ENCODE measurements at regions not wholly inside any gene's neighbourhood (a gene's known extent, or its start where the extent isn't known, plus 50 kb on each side); places are given as distances from the start of the nearest gene placed in this dataset.
"Not testable (repeated sequence)": the region's sequence is repeated elsewhere in the genome, so short reads cannot be mapped to it uniquely, and the experiment has no call there.

DNA sequence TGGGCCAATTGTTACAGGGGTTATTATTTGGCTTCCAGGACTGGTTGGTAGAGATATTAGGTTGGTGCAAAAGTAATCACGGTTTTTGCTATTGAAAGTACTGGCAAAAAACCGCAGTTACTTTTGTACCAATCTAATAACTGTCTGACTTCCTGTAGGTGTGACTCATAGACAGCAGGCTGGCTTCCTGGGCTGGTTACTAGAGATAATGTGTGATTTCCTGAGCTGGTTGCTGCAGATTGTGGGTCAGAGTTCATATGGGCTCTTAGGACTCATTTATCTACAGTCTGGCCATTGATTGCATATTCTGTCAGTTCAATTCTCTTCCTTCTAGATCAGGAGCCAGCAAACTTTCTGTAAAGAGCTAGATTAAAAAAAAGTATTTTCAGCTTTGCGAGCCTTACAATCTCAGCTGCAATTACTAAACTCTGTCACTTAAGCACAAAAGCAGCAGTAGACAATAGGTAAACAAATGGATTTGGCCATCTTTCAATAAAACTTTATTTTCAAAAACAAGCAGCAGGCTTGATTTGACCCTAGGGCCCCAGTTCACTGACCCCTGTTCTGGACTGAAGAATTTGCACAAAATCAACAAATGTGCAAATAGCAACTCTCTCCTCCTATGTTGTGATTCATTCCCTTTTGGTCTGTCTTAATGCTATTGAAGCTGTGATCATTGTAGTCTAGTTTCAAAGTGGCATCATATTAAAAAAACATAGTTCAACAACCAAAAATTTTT is 50.8 kb upstream of the BOD1L1 start:
- no peak for DNase-seq

- DNase-seq, result no peak
Observed at GRCh38 chr4:13681570-13681969, 54.0 kb upstream of the BOD1L1 start.

GRCh38 chr4:13694256-13694655 is 66.7 kb upstream of the BOD1L1 start:
- no peak for DNase-seq

- DNase-seq, result no peak
Observed at GRCh38 chr4:13698296-13698695, 70.8 kb upstream of the BOD1L1 start.

DNA sequence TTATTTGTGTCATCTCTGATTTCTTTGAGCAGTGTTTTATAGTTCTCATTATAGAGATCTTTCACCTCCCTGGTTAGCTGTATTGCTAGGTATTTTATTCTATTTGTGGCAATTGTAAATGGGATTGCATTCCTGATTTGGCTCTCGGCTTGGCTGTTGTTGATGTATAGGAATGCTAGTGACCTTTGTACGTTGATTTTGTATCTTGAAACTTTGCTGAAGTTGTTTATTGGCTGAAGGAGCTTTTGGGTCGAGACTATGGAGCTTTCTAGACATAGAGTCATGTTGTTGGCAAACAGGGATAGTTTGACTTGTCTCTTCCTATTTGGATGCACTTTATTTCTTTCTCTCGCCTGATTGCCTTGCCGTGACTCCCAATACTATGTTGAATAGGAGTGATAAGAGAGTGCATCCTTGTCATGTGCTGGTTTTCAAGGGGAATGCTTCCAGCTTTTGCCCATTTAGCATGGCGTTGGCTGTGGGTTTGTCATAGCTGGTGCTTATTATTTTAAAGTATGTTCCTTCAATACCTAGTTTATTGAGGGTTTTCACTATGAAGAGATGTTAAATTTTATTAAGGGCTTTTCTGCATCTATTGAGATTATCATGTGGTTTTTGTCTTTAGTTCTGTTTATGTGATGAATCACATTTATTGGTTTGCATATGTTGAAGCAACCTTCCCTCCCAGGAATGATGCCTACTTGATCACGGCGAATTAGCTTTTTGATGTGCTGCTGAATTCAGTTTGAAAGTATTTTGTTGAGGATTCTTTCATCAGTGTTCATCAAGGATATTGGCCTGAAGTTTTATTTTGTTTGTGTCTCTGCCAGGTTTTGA is 72.7 kb upstream of the BOD1L1 start:
- DNase-seq, result no peak

- not testable (repeated sequence) for DNase-seq
Observed at GRCh38 chr4:13700858-13701140, 73.3 kb upstream of the BOD1L1 start.

DNA sequence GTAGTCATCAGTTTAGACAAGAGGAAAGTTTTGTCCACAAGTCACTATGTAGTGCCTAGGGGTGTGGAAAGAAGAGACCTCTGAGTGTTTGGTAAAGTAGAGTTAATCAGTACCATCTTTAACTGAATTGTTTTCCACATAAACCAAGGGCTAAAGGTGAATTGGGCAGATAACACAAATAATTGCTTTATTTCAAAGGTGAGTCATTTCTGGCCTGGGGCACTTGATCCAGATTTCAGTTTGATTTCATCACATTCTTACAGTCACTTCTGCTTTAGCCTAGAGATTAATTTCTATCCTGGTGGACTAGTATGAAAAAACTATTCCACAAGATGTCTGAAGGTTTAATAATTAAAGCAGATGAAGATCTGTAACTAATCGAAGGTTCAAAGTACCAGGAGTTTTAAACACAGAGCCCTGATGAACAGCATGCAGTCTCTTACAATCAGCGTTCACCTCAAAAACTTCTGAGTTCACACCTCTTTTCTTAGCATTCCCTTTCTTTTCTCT is 74.5 kb upstream of the BOD1L1 start:
- no peak for DNase-seq

DNA sequence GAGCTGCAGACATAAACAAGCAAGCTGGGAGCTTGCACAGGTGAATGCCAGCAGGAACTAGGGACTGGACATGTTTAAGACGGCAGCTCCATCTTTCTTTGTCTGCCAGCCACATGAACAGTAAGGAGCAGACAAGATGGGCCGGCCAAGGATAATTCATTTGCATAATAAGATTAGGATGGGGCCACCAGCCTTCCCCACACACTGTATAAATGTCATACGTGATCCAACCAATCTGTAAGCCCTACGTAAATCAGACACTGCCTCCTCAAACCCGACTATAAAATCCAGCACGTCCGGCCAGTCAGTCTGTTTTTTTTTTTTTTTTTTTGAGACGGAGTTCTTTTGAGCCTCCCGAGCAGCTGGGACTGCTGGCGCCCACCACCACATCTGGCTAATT is 75.6 kb upstream of the BOD1L1 start:
- DNase-seq, result no peak

- DNase-seq, result no peak
Observed at GRCh38 chr4:13704035-13704434, 76.5 kb upstream of the BOD1L1 start.

- no peak for DNase-seq
Observed at GRCh38 chr4:13704761-13705160, 77.2 kb upstream of the BOD1L1 start.

DNA sequence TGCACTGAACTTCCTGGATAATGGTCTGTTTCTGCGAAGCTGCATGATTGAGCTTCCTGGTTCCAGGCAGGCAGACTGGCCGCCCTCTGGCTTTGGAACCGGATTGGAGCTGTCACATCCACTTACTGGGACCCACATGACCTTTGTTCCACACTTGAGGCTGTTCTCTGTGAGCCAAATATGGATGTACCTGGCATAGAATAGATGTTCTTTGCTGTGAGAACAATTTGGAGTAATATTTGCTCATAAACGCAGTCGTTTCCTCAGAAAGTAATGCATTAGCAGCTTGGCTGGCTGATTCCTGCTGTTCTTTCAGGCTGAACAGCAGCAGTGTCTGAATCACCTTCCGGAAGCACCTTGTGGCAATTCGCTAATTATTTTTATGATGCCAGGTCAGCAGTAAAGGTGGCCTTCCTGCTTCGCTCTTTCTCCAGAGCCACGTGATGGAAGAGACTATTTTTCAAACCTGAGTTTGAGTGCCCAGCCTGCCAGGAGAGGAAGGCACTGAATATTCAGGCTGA is 78.1 kb upstream of the BOD1L1 start:
- no peak for DNase-seq

DNA sequence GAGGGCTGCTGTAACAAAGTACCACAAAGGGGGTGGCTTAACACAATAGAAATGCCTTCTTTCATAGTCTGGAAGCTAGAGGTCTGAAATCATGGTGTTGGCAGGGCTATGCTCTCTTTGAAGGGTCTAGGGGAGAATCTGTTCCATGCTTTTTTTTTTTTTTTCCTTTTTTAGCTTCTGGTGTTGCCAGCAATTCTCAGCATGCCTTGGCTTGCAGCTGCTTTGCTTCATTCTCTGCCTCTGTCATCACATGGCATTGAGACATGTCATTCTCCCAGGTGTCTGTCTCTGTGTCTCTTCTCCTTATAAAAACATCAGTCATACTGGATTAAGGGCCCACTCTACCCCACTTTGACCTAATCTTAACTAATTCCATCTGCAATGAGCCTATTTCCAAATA is 78.6 kb upstream of the BOD1L1 start:
- DNase-seq, result no peak

- DNase-seq, result no peak
Observed at GRCh38 chr4:13706716-13707115, 79.2 kb upstream of the BOD1L1 start.

DNA sequence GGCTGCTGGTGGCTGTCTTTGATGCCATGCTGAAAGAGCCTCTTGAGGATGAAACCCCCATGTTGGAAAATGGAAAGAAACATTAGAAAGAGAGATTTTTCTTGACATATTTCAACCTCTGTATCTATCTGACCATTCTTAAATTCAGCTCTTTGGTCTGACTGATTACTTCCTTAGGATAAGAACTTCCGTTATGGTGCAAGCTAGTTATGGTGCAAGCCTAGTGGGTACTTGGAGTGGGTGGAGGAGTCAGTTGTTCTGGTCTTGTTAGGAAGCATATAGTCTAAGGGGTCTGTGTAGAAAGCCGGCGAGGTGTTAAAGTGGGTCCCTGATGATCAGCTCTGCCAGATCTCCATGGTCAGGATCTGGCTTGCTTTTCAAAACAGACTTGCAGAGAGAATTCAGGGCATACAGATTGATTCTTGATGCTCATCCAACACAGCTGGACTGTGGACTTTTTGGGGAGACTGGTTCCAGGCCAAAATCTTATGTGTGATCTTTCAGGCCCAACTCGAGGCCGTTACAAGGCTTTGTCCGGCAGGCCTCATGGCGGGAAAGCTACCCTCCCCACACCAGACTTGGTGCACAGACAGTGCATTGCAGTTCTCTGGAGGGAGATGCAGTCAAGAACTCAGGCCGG is 82.8 kb upstream of the BOD1L1 start:
- no peak for DNase-seq

DNA sequence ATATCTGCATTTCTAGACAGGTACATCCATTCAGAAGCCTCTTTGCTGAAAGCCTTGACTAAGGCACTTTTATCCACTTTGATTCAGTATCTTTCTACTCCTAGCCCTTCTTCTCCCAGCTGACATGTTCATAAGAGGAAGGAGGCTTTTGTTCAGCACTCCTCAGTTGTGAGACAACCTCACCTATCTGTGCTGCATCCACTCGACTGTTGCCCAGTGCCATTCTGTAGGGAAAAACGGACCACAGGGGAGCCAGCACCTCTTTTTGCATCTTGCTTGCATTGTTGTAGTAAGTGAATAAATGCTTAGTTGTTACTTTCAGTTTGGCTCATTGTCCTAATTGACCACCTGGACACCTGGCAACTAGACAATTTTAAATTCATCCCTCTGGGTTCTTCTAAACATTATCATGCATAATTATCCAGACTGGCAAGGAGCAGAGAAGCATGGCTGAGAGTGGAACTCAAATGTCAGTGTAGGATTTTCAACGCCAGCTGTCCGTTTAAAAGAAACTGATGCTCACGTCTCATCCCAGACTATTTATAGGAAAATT is 83.8 kb upstream of the BOD1L1 start:
- DNase-seq, result no peak

- DNase-seq, result no peak
Observed at GRCh38 chr4:13721894-13722293, 94.4 kb upstream of the BOD1L1 start.

DNA sequence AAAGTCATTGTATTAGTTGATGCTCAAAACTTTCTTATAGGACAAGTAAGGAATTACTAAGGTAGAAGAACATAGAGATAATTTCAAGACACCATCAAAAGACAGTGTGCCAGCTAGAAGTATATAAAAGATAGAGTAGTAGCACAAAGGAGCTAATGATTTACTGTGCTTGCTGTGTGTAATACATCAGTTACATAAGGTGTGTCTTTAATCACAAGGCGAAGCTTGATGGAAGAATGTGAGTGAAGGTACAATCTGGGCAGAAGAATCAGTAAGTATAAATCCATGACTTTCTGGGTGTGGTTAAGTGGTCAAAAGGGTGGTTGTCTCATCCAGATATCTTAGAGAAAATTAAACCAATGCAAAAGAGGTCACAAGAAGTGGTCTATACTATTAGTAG is 95.1 kb upstream of the BOD1L1 start:
- no peak for DNase-seq

- DNase-seq, result no peak
Observed at GRCh38 chr4:13728761-13729160, 101.2 kb upstream of the BOD1L1 start.

DNA sequence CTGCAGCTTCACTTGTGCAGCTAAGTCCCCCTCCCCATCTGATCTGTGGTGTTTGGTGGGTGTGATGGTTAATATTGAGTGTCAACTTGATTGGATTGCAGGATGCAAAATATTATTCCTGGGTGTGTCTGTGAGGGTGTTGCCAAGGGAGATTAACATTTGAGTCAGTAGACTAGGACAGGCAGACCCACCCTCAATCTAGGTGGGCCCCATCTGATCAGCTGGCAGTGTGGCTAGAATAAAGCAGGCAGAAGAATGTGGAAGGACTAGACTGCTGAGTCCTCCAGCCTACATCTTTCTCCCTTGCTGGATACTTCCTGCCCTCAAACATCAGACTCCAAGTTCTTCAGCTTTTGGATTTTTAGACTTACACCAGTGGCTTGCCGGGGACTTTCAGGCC is 103.5 kb upstream of the BOD1L1 start:
- no peak for DNase-seq

- no peak for DNase-seq
Observed at GRCh38 chr4:13733817-13734216, 106.3 kb upstream of the BOD1L1 start.

DNA sequence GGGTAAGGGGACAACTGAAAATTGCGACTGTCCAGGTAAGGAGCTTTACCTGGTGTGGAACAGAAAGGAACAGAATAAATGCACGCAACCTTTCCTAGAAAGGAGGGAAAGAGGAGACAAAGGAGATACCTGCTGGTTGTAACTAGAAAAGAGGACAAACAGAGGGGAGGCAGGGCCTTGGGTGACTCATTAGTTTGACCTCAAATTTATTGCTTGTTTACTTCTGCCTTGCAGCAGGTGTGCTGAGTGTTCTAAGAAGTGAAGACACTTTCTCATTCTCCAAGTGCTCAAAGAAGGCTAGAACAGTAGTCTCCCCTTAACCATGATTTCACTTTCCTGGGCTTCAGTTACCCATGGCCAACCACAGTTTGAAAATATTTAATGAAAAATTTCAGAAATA is 123.1 kb upstream of the BOD1L1 start:
- no peak for DNase-seq

GRCh38 chr4:13761581-13761980 is 134.1 kb upstream of the BOD1L1 start:
- not testable (repeated sequence) for DNase-seq

GRCh38 chr4:13762130-13762529 is 134.6 kb upstream of the BOD1L1 start:
- DNase-seq, result no peak

Data from activated CD4-positive, alpha-beta T cell treated with anti-CD3 and anti-CD28 coated beads, Interleukin-2, amount 50 U/mL, for 48 hours (primary cell).